NCI-H2227 treated with DMSO at 0.1 percent for 48 hours (cell line): ENCODE measurements at regions not wholly inside any gene's neighbourhood (a gene's known extent, or its start where the extent isn't known, plus 50 kb on each side); places are given as distances from the start of the nearest gene placed in this dataset.
"Not testable (repeated sequence)": the region's sequence is repeated elsewhere in the genome, so short reads cannot be mapped to it uniquely, and the experiment has no call there.

Source experiments
- DNase-seq: peaks from one replicate; lab custom pipeline; 2025; lab: John Stamatoyannopoulos, UW

- no peak for DNase-seq
Measured at GRCh38 chr9:34907044-34907443, 51.0 kb upstream of the PHF24 start.

GRCh38 chr9:34899535-34900158, 58.4 kb upstream of the PHF24 start:
- peak; percentile 73 for DNase-seq

- no peak for DNase-seq
Measured at GRCh38 chr9:34898846-34899245, 59.2 kb upstream of the PHF24 start.

GRCh38 chr9:34896112-34896511, 62.0 kb upstream of the PHF24 start:
- DNase-seq, result no peak

- no peak for DNase-seq
Measured at GRCh38 chr9:34892886-34893285, 65.2 kb upstream of the PHF24 start.

GRCh38 chr9:34891386-34891785, 66.7 kb upstream of the PHF24 start:
- DNase-seq, result no peak

GRCh38 chr9:34887841-34888240, 70.2 kb upstream of the PHF24 start:
- DNase-seq, result no peak

GRCh38 chr9:34884747-34885189, 73.3 kb upstream of the PHF24 start:
- no peak for DNase-seq

GRCh38 chr9:34876096-34876495, 82.0 kb upstream of the PHF24 start:
- no peak for DNase-seq

GRCh38 chr9:34869390-34869789, 88.7 kb upstream of the PHF24 start:
- DNase-seq, result no peak

GRCh38 chr9:34866614-34867013, 91.5 kb upstream of the PHF24 start:
- no peak for DNase-seq

- DNase-seq, result no peak
Measured at GRCh38 chr9:34863426-34863825, 94.7 kb upstream of the PHF24 start.

GRCh38 chr9:34862836-34863235, 95.2 kb upstream of the PHF24 start:
- DNase-seq, result no peak

GRCh38 chr9:34862043-34862442, 96.0 kb upstream of the PHF24 start:
- DNase-seq, result no peak

- not testable (repeated sequence) for DNase-seq
Measured at GRCh38 chr9:34855016-34855415, 103.1 kb upstream of the PHF24 start.

GRCh38 chr9:34830068-34830467, 120.1 kb upstream of the CCL21 start:
- no peak for DNase-seq

- no peak for DNase-seq
Measured at GRCh38 chr9:34826999-34827538, 117.1 kb upstream of the CCL21 start.

- no peak for DNase-seq
Measured at GRCh38 chr9:34825775-34826174, 115.8 kb upstream of the CCL21 start.

GRCh38 chr9:34823778-34824177, 113.8 kb upstream of the CCL21 start:
- DNase-seq, result no peak

GRCh38 chr9:34810187-34810524, 100.2 kb upstream of the CCL21 start:
- no peak for DNase-seq

GRCh38 chr9:34809504-34810186, 99.7 kb upstream of the CCL21 start:
- DNase-seq, result no peak

GRCh38 chr9:34802916-34803315, 93.0 kb upstream of the CCL21 start:
- DNase-seq, result no peak

- DNase-seq, result no peak
Measured at GRCh38 chr9:34797367-34797766, 87.4 kb upstream of the CCL21 start.

- DNase-seq, result no peak
Measured at GRCh38 chr9:34796924-34797323, 87.0 kb upstream of the CCL21 start.
